Astrocyte (in vitro differentiated cells and primary cell): ENCODE measurements at regions not wholly inside any gene's neighbourhood (a gene's known extent, or its start where the extent isn't known, plus 50 kb on each side); places are given as distances from the start of the nearest gene placed in this dataset.
"Not testable (repeated sequence)": the region's sequence is repeated elsewhere in the genome, so short reads cannot be mapped to it uniquely, and the experiment has no call there.

Experiments
- DNase-seq: peaks from one replicate; pipeline ENCODE4 v3.0.0-alpha.2; 2010; ENCODE audit warnings: low read depth
- FAIRE-seq: peaks from 2 replicates; lab custom pipeline; 2011; peaks lifted over from hg19 to GRCh38; lab: Jason Lieb, UNC
- H2AFZ ChIP-seq: 2 replicates; pipeline ENCODE4 v1.6.0; 2012; ENCODE audit warnings: low read depth, low read length, inconsistent platforms
- H3K27ac ChIP-seq: 2 replicates; pipeline ENCODE4 v1.5.1; 2011; ENCODE audit warnings: low read depth, low read length, inconsistent platforms
- H3K27me3 ChIP-seq: 2 replicates; pipeline ENCODE4 v1.6.0; 2011; ENCODE audit warnings: low read length, inconsistent platforms; ENCODE audit not compliant: insufficient read depth
- H3K36me3 ChIP-seq: 2 replicates; pipeline ENCODE4 v1.5.1; 2011; ENCODE audit warnings: low read length, inconsistent platforms; ENCODE audit not compliant: insufficient read depth
- H3K4me1 ChIP-seq: 2 replicates; pipeline ENCODE4 v1.5.1; 2011; ENCODE audit warnings: low read length, inconsistent platforms; ENCODE audit not compliant: insufficient read depth
- H3K4me2 ChIP-seq: 2 replicates; pipeline ENCODE4 v1.6.0; 2012; ENCODE audit warnings: low read length, inconsistent platforms
- H3K4me3 ChIP-seq: 2 replicates; pipeline ENCODE4 v1.5.1; 2011; ENCODE audit warnings: low read depth, mild to moderate bottlenecking, low read length, inconsistent platforms; ENCODE audit not compliant: insufficient read depth
- H3K79me2 ChIP-seq: 2 replicates; pipeline ENCODE4 v1.6.0; 2012; ENCODE audit warnings: mild to moderate bottlenecking, low read length, inconsistent platforms; ENCODE audit not compliant: insufficient read depth
- H3K9ac ChIP-seq: 2 replicates; pipeline ENCODE4 v1.6.0; 2012; ENCODE audit warnings: mild to moderate bottlenecking, low read length, inconsistent platforms
- H3K9me3 ChIP-seq: 2 replicates; pipeline ENCODE4 v1.5.1; 2012; ENCODE audit warnings: low read depth, mild to moderate bottlenecking, low read length, inconsistent platforms; ENCODE audit not compliant: insufficient read depth
- H4K20me1 ChIP-seq: 2 replicates; pipeline ENCODE4 v1.6.0; 2012; ENCODE audit warnings: low read length, inconsistent platforms; ENCODE audit not compliant: insufficient read depth
- H3K27ac Mint-ChIP-seq: one replicate; pipeline ENCODE4 v1.8.0; 2021; ENCODE audit warnings: mild to moderate bottlenecking, mixed read lengths; ENCODE audit not compliant: unreplicated experiment
- H3K27me3 Mint-ChIP-seq: one replicate; pipeline ENCODE4 v1.8.0; 2021; ENCODE audit warnings: low read depth, mixed read lengths; ENCODE audit not compliant: unreplicated experiment
- H3K36me3 Mint-ChIP-seq: one replicate; pipeline ENCODE4 v1.8.0; 2021; ENCODE audit warnings: low read depth, mixed read lengths; ENCODE audit not compliant: unreplicated experiment
- H3K4me1 Mint-ChIP-seq: one replicate; pipeline ENCODE4 v1.8.0; 2021; ENCODE audit warnings: low read depth, mixed read lengths; ENCODE audit not compliant: unreplicated experiment
- H3K4me3 Mint-ChIP-seq: one replicate; pipeline ENCODE4 v1.8.0; 2021; ENCODE audit warnings: mild to moderate bottlenecking, moderate library complexity, mixed read lengths; ENCODE audit not compliant: unreplicated experiment
- H3K9me3 Mint-ChIP-seq: one replicate; pipeline ENCODE4 v1.8.0; 2021; ENCODE audit warnings: mild to moderate bottlenecking, mixed read lengths; ENCODE audit not compliant: unreplicated experiment
- CTCF ChIP-seq: IDR thresholded peaks from 2 replicates; pipeline ENCODE4 v1.5.1; 2011; ENCODE audit warnings: low read depth, mild to moderate bottlenecking, inconsistent platforms, low read length, moderate library complexity; ENCODE audit not compliant: insufficient read depth
- EZH2 ChIP-seq: IDR thresholded peaks from 2 replicates; pipeline ENCODE4 v1.6.1; 2012; ENCODE audit warnings: mild to moderate bottlenecking, low read length, inconsistent platforms; ENCODE audit not compliant: insufficient read depth

GRCh38 chrX:95953564-95953963 lies 731.1 kb upstream of the DIAPH2 start:
- Histone ChIP-seq H4K20me1 (no peaks in the 10 kb centered on the region), H2AFZ (no peak overlapping the region), H3K27me3 (no peaks in the 10 kb centered on the region), H3K4me3 (no peak overlapping the region), H3K4me1 (no peaks in the 10 kb centered on the region), H3K9me3 (no peaks in the 10 kb centered on the region), H3K36me3 (no peaks in the 10 kb centered on the region), H3K9ac (no peak overlapping the region), H3K4me2 (no peak overlapping the region), H3K79me2 (no peaks in the 10 kb centered on the region), H3K27ac (no peak overlapping the region)
- no peaks in the 10 kb centered on the region for H3K9me3 Mint-ChIP-seq
- H3K36me3 Mint-ChIP-seq, result no peaks in the 10 kb centered on the region
- no peaks in the 10 kb centered on the region for H3K27me3 Mint-ChIP-seq
- H3K4me1 Mint-ChIP-seq, result no peaks in the 10 kb centered on the region
- FAIRE-seq (no peak), DNase-seq (no peak)
- TF ChIP-seq EZH2 (no peak), CTCF (no peak)
- H3K4me3 Mint-ChIP-seq, result no peak overlapping the region
- no peak overlapping the region for H3K27ac Mint-ChIP-seq

- H2AFZ ChIP-seq, result no peak overlapping the region
- H3K4me2 ChIP-seq, result no peak overlapping the region
- no peaks in the 10 kb centered on the region for H3K36me3 Mint-ChIP-seq
- no peak overlapping the region for H3K9ac ChIP-seq
- no peaks in the 10 kb centered on the region for H3K4me1 Mint-ChIP-seq
- H3K27me3 Mint-ChIP-seq, result no peaks in the 10 kb centered on the region
- H4K20me1 ChIP-seq, result no peaks in the 10 kb centered on the region
- peaks cover 6% of the 10 kb centered on the region for H3K9me3 Mint-ChIP-seq
- DNase-seq (no peak), FAIRE-seq (no peak)
- H3K4me1 ChIP-seq, result no peaks in the 10 kb centered on the region
- H3K27ac Mint-ChIP-seq, result no peak overlapping the region
- H3K4me3 ChIP-seq, result no peak overlapping the region
- H3K27ac ChIP-seq, result no peak overlapping the region
- no peaks in the 10 kb centered on the region for H3K36me3 ChIP-seq
- no peaks in the 10 kb centered on the region for H3K79me2 ChIP-seq
- no peak overlapping the region for H3K4me3 Mint-ChIP-seq
- H3K27me3 ChIP-seq, result no peaks in the 10 kb centered on the region
- H3K9me3 ChIP-seq, result no peaks in the 10 kb centered on the region
- TF ChIP-seq CTCF (no peak), EZH2 (no peak)
Measured at GRCh38 chrX:95956745-95957144, 727.9 kb upstream of the DIAPH2 start.

- not testable (repeated sequence) for H3K79me2 ChIP-seq, H3K36me3 Mint-ChIP-seq, H2AFZ ChIP-seq, H3K4me3 Mint-ChIP-seq, H3K4me3 ChIP-seq, H3K36me3 ChIP-seq, H3K9me3 Mint-ChIP-seq, H3K27me3 Mint-ChIP-seq, H3K9me3 ChIP-seq, H3K4me1 Mint-ChIP-seq, H4K20me1 ChIP-seq, H3K27me3 ChIP-seq, H3K4me2 ChIP-seq, H3K9ac ChIP-seq, DNase-seq, H3K27ac ChIP-seq, H3K4me1 ChIP-seq, H3K27ac Mint-ChIP-seq
- peak; percentile 82 for FAIRE-seq
Measured at GRCh38 chrX:95973456-95974095, 711.1 kb upstream of the DIAPH2 start.
